Mesenchymal stem cell (in vitro differentiated cells and primary cell): ENCODE measurements at regions not wholly inside any gene's neighbourhood (a gene's known extent, or its start where the extent isn't known, plus 50 kb on each side); places are given as distances from the start of the nearest gene placed in this dataset.

Source experiments
- DNase-seq: peaks from one replicate; pipeline ENCODE4 v3.0.0-alpha.2; 2013
- H2AFZ ChIP-seq: one replicate; pipeline ENCODE4 v1.6.1; 2013; ENCODE audit warnings: low read depth, mild to moderate bottlenecking, control low read depth, inconsistent platforms, low read length, moderate library complexity
- H2AK5ac ChIP-seq: 2 replicates; pipeline ENCODE4 v1.6.1; 2013; ENCODE audit warnings: low read length, moderate library complexity, mild to moderate bottlenecking, inconsistent platforms; ENCODE audit not compliant: severe bottlenecking
- H2BK120ac ChIP-seq: one replicate; pipeline ENCODE4 v1.6.1; 2013; ENCODE audit warnings: low read depth, mild to moderate bottlenecking, inconsistent platforms, low read length, moderate library complexity
- H2BK12ac ChIP-seq, 2 experiments: one replicate each; pipeline ENCODE4 v1.6.1; 2013; ENCODE audit warnings: inconsistent platforms in 2 of 2, low read length in 2 of 2, mild to moderate bottlenecking in 2 of 2, moderate library complexity in 2 of 2, control low read depth in 1 of 2
- H2BK15ac ChIP-seq: one replicate; pipeline ENCODE4 v1.6.1; 2013; ENCODE audit warnings: mild to moderate bottlenecking, low read depth, inconsistent platforms; ENCODE audit not compliant: poor library complexity, severe bottlenecking
- H2BK5ac ChIP-seq: 2 replicates; pipeline ENCODE4 v1.6.1; 2013; ENCODE audit warnings: low read depth, mild to moderate bottlenecking, low read length, control low read depth, inconsistent platforms; ENCODE audit not compliant: poor library complexity, severe bottlenecking
- H3K14ac ChIP-seq, 2 experiments: one replicate each; pipeline ENCODE4 v1.6.1; 2013; ENCODE audit warnings: inconsistent platforms in 2 of 2, low read length in 2 of 2, control low read depth in 1 of 2, mild to moderate bottlenecking in 1 of 2, moderate library complexity in 1 of 2
- H3K18ac ChIP-seq, 2 experiments: one replicate each; pipeline ENCODE4 v1.6.1; 2013; ENCODE audit warnings: inconsistent platforms in 2 of 2, low read length in 2 of 2, control low read depth in 1 of 2, low read depth in 1 of 2, mild to moderate bottlenecking in 1 of 2
- H3K23ac ChIP-seq, 2 experiments: one replicate each; pipeline ENCODE4 v1.6.1; 2013; ENCODE audit warnings: inconsistent platforms in 2 of 2, low read length in 2 of 2, mild to moderate bottlenecking in 2 of 2, moderate library complexity in 2 of 2, control low read depth in 1 of 2
- H3K27ac ChIP-seq: 2 replicates; pipeline ENCODE4 v1.5.1; 2013; ENCODE audit warnings: mild to moderate bottlenecking, moderate library complexity, low read length, control low read depth, inconsistent platforms; ENCODE audit not compliant: poor library complexity, severe bottlenecking
- H3K27me3 ChIP-seq, 2 experiments: 2 replicates each; pipeline versions ENCODE4 v1.6.1 to v1.7.0; 2013; ENCODE audit warnings: low read length in 2 of 2, mild to moderate bottlenecking in 2 of 2, moderate library complexity in 2 of 2, control low read depth in 1 of 2, inconsistent platforms in 1 of 2; ENCODE audit not compliant: control insufficient read depth in 1 of 2, insufficient read depth in 1 of 2
- H3K36me3 ChIP-seq, 2 experiments: 2 replicates each; pipeline versions ENCODE4 v1.6.1 to v1.7.0; 2013; ENCODE audit warnings: low read length in 2 of 2, control low read depth in 1 of 2, inconsistent platforms in 1 of 2, low read depth in 1 of 2, mild to moderate bottlenecking in 1 of 2; ENCODE audit not compliant: insufficient read depth in 2 of 2, control insufficient read depth in 1 of 2
- H3K4ac ChIP-seq, 2 experiments: one replicate each; pipeline ENCODE4 v1.6.1; 2013; ENCODE audit warnings: inconsistent platforms in 2 of 2, low read length in 2 of 2, mild to moderate bottlenecking in 2 of 2, moderate library complexity in 2 of 2, control low read depth in 1 of 2, low read depth in 1 of 2
- H3K4me1 ChIP-seq: 2 replicates; pipeline ENCODE4 v1.6.1; 2013; ENCODE audit warnings: low read depth, low read length, control low read depth; ENCODE audit not compliant: control insufficient read depth, insufficient read depth
- H3K4me2 ChIP-seq: 2 replicates; pipeline ENCODE4 v1.6.1; 2013; ENCODE audit warnings: low read length, mild to moderate bottlenecking, inconsistent platforms; ENCODE audit not compliant: poor library complexity, severe bottlenecking
- H3K4me3 ChIP-seq, 2 experiments: 2 replicates each; pipeline versions ENCODE4 v1.5.1 to v1.7.0; 2013; ENCODE audit warnings: low read length in 2 of 2, mild to moderate bottlenecking in 2 of 2, control low read depth in 1 of 2, low read depth in 1 of 2; ENCODE audit not compliant: insufficient read depth in 1 of 2
- H3K79me1 ChIP-seq: replicated peaks from 2 replicates; pipeline ENCODE4 v1.6.1; 2013; ENCODE audit warnings: mild to moderate bottlenecking, control low read depth, low read length, inconsistent platforms; ENCODE audit not compliant: poor library complexity, severe bottlenecking
- H3K9ac ChIP-seq: 2 replicates; pipeline ENCODE4 v1.7.0; 2013; ENCODE audit warnings: mild to moderate bottlenecking, low read length, moderate library complexity
- H3K9me3 ChIP-seq: 2 replicates; pipeline ENCODE4 v1.7.0; 2013; ENCODE audit warnings: mild to moderate bottlenecking, low read length; ENCODE audit not compliant: control insufficient read depth
- H4K8ac ChIP-seq: one replicate; pipeline ENCODE4 v1.6.1; 2013; ENCODE audit warnings: inconsistent platforms, mild to moderate bottlenecking, low read length, moderate library complexity
- H4K91ac ChIP-seq: one replicate; pipeline ENCODE4 v1.6.1; 2013; ENCODE audit warnings: mild to moderate bottlenecking, low read length, inconsistent platforms
- WGBS: methylation state at CpG from one replicate; pipeline ENCODE4 v1.1.7; 2013; ENCODE audit warnings: mixed read lengths; 5-methylcytosine and 5-hydroxymethylcytosine counted together

- no peak overlapping the region for H4K8ac ChIP-seq
- no peak overlapping the region for H3K9ac ChIP-seq
- H3K4me3 ChIP-seq = no peak overlapping the region
- no peak overlapping the region for H2AFZ ChIP-seq
- H3K18ac ChIP-seq = no peak overlapping the region
- H3K36me3 ChIP-seq = no peaks in the 10 kb centered on the region
- H2BK120ac ChIP-seq = no peak overlapping the region
- H3K14ac ChIP-seq = no peak overlapping the region
- H2AK5ac ChIP-seq = no peak overlapping the region
- no peaks in the 10 kb centered on the region for H3K79me1 ChIP-seq
- no peaks in the 10 kb centered on the region for H3K4me1 ChIP-seq
- H2BK5ac ChIP-seq = no peak overlapping the region
- no peak overlapping the region for H3K4ac ChIP-seq
- no peak overlapping the region for H3K27ac ChIP-seq
- H2BK12ac ChIP-seq = no peak overlapping the region
- H2BK15ac ChIP-seq = no peak overlapping the region
- DNase-seq = no peak
- H4K91ac ChIP-seq = no peak overlapping the region
- no peaks in the 10 kb centered on the region for H3K9me3 ChIP-seq
- 27% methylated on average over 6 of the region's 7 CpGs for WGBS
- no peak overlapping the region for H3K4me2 ChIP-seq
- no peak overlapping the region for H3K23ac ChIP-seq
- no peaks in the 10 kb centered on the region for H3K27me3 ChIP-seq
These were observed 580.8 kb upstream of the EEF2KMT start for GRCh38 chr16:5678371-5678770.

- H3K27ac ChIP-seq = no peak overlapping the region
- H3K36me3 ChIP-seq = no peaks in the 10 kb centered on the region
- no peak overlapping the region for H3K23ac ChIP-seq
- H3K4me2 ChIP-seq = no peak overlapping the region
- no peaks in the 10 kb centered on the region for H3K27me3 ChIP-seq
- no peak overlapping the region for H2BK12ac ChIP-seq
- no peak overlapping the region for H4K8ac ChIP-seq
- WGBS = 73% methylated on average over 2 of the region's 2 CpGs
- no peak overlapping the region for H2AFZ ChIP-seq
- H3K4ac ChIP-seq = no peak overlapping the region
- no peaks in the 10 kb centered on the region for H3K9me3 ChIP-seq
- H4K91ac ChIP-seq = no peak overlapping the region
- no peak overlapping the region for H3K14ac ChIP-seq
- H3K4me1 ChIP-seq = no peaks in the 10 kb centered on the region
- no peak overlapping the region for H2BK15ac ChIP-seq
- no peak overlapping the region for H3K18ac ChIP-seq
- H2BK5ac ChIP-seq = no peak overlapping the region
- no peak for DNase-seq
- no peak overlapping the region for H2BK120ac ChIP-seq
- H3K9ac ChIP-seq = no peak overlapping the region
- H2AK5ac ChIP-seq = no peak overlapping the region
- H3K4me3 ChIP-seq = no peak overlapping the region
- no peaks in the 10 kb centered on the region for H3K79me1 ChIP-seq
These were observed 573.8 kb upstream of the EEF2KMT start for GRCh38 chr16:5671421-5671820.

- H3K9me3 ChIP-seq = no peaks in the 10 kb centered on the region
These were observed 572.6 kb upstream of the EEF2KMT start for GRCh38 chr16:5670198-5670597.

GRCh38 chr16:5668553-5668952 lies 571.0 kb upstream of the EEF2KMT start:
- H3K23ac ChIP-seq = no peak overlapping the region
- no peak overlapping the region for H2BK120ac ChIP-seq
- H2BK15ac ChIP-seq = no peak overlapping the region
- no peak overlapping the region for H2AK5ac ChIP-seq
- H3K4me1 ChIP-seq = no peaks in the 10 kb centered on the region
- no peaks in the 10 kb centered on the region for H3K36me3 ChIP-seq
- no peak for DNase-seq
- H3K9ac ChIP-seq = no peak overlapping the region
- H4K91ac ChIP-seq = no peak overlapping the region
- no peak overlapping the region for H3K4me3 ChIP-seq
- H2BK5ac ChIP-seq = no peak overlapping the region
- no peak overlapping the region for H3K4ac ChIP-seq
- 37% methylated on average over 2 of the region's 2 CpGs for WGBS
- H4K8ac ChIP-seq = no peak overlapping the region
- H3K27me3 ChIP-seq = no peaks in the 10 kb centered on the region
- no peak overlapping the region for H3K4me2 ChIP-seq
- no peak overlapping the region for H3K27ac ChIP-seq
- no peak overlapping the region for H2BK12ac ChIP-seq
- no peak overlapping the region for H2AFZ ChIP-seq
- no peak overlapping the region for H3K14ac ChIP-seq
- no peaks in the 10 kb centered on the region for H3K79me1 ChIP-seq
- H3K9me3 ChIP-seq = no peaks in the 10 kb centered on the region
- no peak overlapping the region for H3K18ac ChIP-seq

More at GRCh38 chr16:5670198-5670597, 572.6 kb upstream of the EEF2KMT start:
- Histone ChIP-seq H2AK5ac (no peak overlapping the region), H2BK15ac (no peak overlapping the region), H3K4me2 (no peak overlapping the region), H3K36me3 (no peaks in the 10 kb centered on the region), H4K91ac (no peak overlapping the region), H2BK12ac (no peak overlapping the region), H3K27ac (no peak overlapping the region), H3K23ac (no peak overlapping the region), H3K4me3 (no peak overlapping the region), H2BK5ac (no peak overlapping the region), H3K4ac (no peak overlapping the region), H2AFZ (no peak overlapping the region), H3K27me3 (no peaks in the 10 kb centered on the region), H3K18ac (no peak overlapping the region), H4K8ac (no peak overlapping the region), H2BK120ac (no peak overlapping the region), H3K4me1 (no peaks in the 10 kb centered on the region), H3K14ac (no peak overlapping the region), H3K79me1 (no peaks in the 10 kb centered on the region), H3K9ac (no peak overlapping the region)
- no peak for DNase-seq
- WGBS = no CpG with 5 or more reads among the region's 2 CpGs
